ENCODE measurements at regions not wholly inside any gene's neighbourhood (a gene's known extent, or its start where the extent isn't known, plus 50 kb on each side); places are given as distances from the start of the nearest gene placed in this dataset.

- H3K36me3 ChIP-seq (ENCODE audit: control insufficient read depth in 2 of 3, insufficient read depth in 3 of 3, low read length in 3 of 3) = no peaks in the 10 kb centered on the region
- no peak for TF ChIP-seq CTCF (IDR thresholded peaks at IDR 0.05; ENCODE audit: borderline replicate concordance, extremely low read depth, insufficient read depth)
- DNase-seq = no peak
- H3K27me3 ChIP-seq (ENCODE audit: control insufficient read depth, insufficient read depth, low read length) = no peaks in the 10 kb centered on the region
- no peak overlapping the region for H3K9ac ChIP-seq (ENCODE audit: low read length in 3 of 3)
- FAIRE-seq = no peak
- H3K4me3 ChIP-seq (ENCODE audit: low read length in 3 of 3) = no peak overlapping the region
- no peaks in the 10 kb centered on the region for H3K4me1 ChIP-seq (ENCODE audit: control insufficient read depth in 2 of 3, insufficient read depth in 2 of 3, low read depth in 1 of 3, low read length in 3 of 3)
- no peaks in the 10 kb centered on the region for H3K9me3 ChIP-seq (ENCODE audit: control insufficient read depth in 2 of 3, insufficient read depth in 1 of 3, low read length in 3 of 3)
- intact Hi-C loops (cut with DNase I) = no loop called here
- H3K27ac ChIP-seq (ENCODE audit: low read depth in 2 of 2, low read length in 2 of 2) = no peak overlapping the region
Measured at GRCh38 chr12:105575235-105575634, 244.7 kb downstream of the C12orf75 start.

GRCh38 chr12:105576261-105576660 is 245.8 kb downstream of the C12orf75 start:
- FAIRE-seq = no peak
- Histone ChIP-seq H3K27me3 (ENCODE audit: control insufficient read depth, insufficient read depth, low read length) (no peaks in the 10 kb centered on the region), H3K36me3 (ENCODE audit: control insufficient read depth in 2 of 3, insufficient read depth in 3 of 3, low read length in 3 of 3) (no peaks in the 10 kb centered on the region), H3K27ac (ENCODE audit: low read depth in 2 of 2, low read length in 2 of 2) (no peak overlapping the region), H3K4me3 (ENCODE audit: low read length in 3 of 3) (no peak overlapping the region), H3K9ac (ENCODE audit: low read length in 3 of 3) (no peak overlapping the region), H3K4me1 (ENCODE audit: control insufficient read depth in 2 of 3, insufficient read depth in 2 of 3, low read depth in 1 of 3, low read length in 3 of 3) (no peaks in the 10 kb centered on the region), H3K9me3 (ENCODE audit: control insufficient read depth in 2 of 3, insufficient read depth in 1 of 3, low read length in 3 of 3) (no peaks in the 10 kb centered on the region)
- no peak for DNase-seq
- intact Hi-C loops (cut with DNase I) = no loop called here
- no peak for TF ChIP-seq CTCF (IDR thresholded peaks at IDR 0.05; ENCODE audit: borderline replicate concordance, extremely low read depth, insufficient read depth)

- Histone ChIP-seq H3K36me3 (ENCODE audit: control insufficient read depth in 2 of 3, insufficient read depth in 3 of 3, low read length in 3 of 3) (no peaks in the 10 kb centered on the region), H3K27ac (ENCODE audit: low read depth in 2 of 2, low read length in 2 of 2) (no peak overlapping the region), H3K27me3 (ENCODE audit: control insufficient read depth, insufficient read depth, low read length) (no peaks in the 10 kb centered on the region), H3K4me3 (ENCODE audit: low read length in 3 of 3) (no peak overlapping the region), H3K9me3 (ENCODE audit: control insufficient read depth in 2 of 3, insufficient read depth in 1 of 3, low read length in 3 of 3) (no peaks in the 10 kb centered on the region), H3K4me1 (ENCODE audit: control insufficient read depth in 2 of 3, insufficient read depth in 2 of 3, low read depth in 1 of 3, low read length in 3 of 3) (no peaks in the 10 kb centered on the region), H3K9ac (ENCODE audit: low read length in 3 of 3) (no peak overlapping the region)
- no peak for FAIRE-seq
- TF ChIP-seq CTCF (IDR thresholded peaks at IDR 0.05; ENCODE audit: borderline replicate concordance, extremely low read depth, insufficient read depth) = no peak
- DNase-seq = peak in 4 of 5 donors; percentile 59 to 83 (median 76)
- intact Hi-C loops (cut with DNase I) = no loop called here
Measured at GRCh38 chr12:105580821-105581352, 250.4 kb downstream of the C12orf75 start.

GRCh38 chr12:105581420-105581819 is 250.9 kb downstream of the C12orf75 start:
- no peak overlapping the region for H3K9ac ChIP-seq (ENCODE audit: low read length in 3 of 3)
- no peak overlapping the region for H3K4me3 ChIP-seq (ENCODE audit: low read length in 3 of 3)
- DNase-seq (no peak), FAIRE-seq (no peak)
- no peak for TF ChIP-seq CTCF (IDR thresholded peaks at IDR 0.05; ENCODE audit: borderline replicate concordance, extremely low read depth, insufficient read depth)
- intact Hi-C loops (cut with DNase I) = no loop called here
- no peaks in the 10 kb centered on the region for H3K27me3 ChIP-seq (ENCODE audit: control insufficient read depth, insufficient read depth, low read length)
- H3K4me1 ChIP-seq (ENCODE audit: control insufficient read depth in 2 of 3, insufficient read depth in 2 of 3, low read depth in 1 of 3, low read length in 3 of 3) = no peaks in the 10 kb centered on the region
- H3K36me3 ChIP-seq (ENCODE audit: control insufficient read depth in 2 of 3, insufficient read depth in 3 of 3, low read length in 3 of 3) = no peaks in the 10 kb centered on the region
- no peaks in the 10 kb centered on the region for H3K9me3 ChIP-seq (ENCODE audit: control insufficient read depth in 2 of 3, insufficient read depth in 1 of 3, low read length in 3 of 3)
- no peak overlapping the region for H3K27ac ChIP-seq (ENCODE audit: low read depth in 2 of 2, low read length in 2 of 2)

Measured in kidney (tissue), 13 donors.